ENCODE measurements at regions not wholly inside any gene's neighbourhood (a gene's known extent, or its start where the extent isn't known, plus 50 kb on each side); places are given as distances from the start of the nearest gene placed in this dataset.

GRCh38 chr6:25173951-25174474 is 105.2 kb upstream of the CARMIL1 start:
- Histone ChIP-seq H3K4me1 (ENCODE audit: control insufficient read depth in 2 of 2, insufficient read depth in 1 of 2, low read depth in 1 of 2, low read length in 2 of 2) (no peaks in the 10 kb centered on the region), H2BK5ac (ENCODE audit: low read length) (no peak overlapping the region), H3K4ac (ENCODE audit: low read length) (no peak overlapping the region), H3K27me3 (ENCODE audit: control insufficient read depth in 3 of 3, insufficient read depth in 3 of 3, low read depth in 1 of 3, low read length in 3 of 3) (peaks cover 0 to 4% (median 0%) of the 10 kb centered on the region in 3 experiments), H4K8ac (ENCODE audit: low read depth, low read length) (no peak overlapping the region), H3K9me3 (replicated peaks in 1 of 2; ENCODE audit: control insufficient read depth in 2 of 2, insufficient read depth in 1 of 2, low read depth in 1 of 2, low read length in 2 of 2) (no peaks in the 10 kb centered on the region), H4K91ac (ENCODE audit: low read depth, low read length, poor library complexity) (no peak overlapping the region), H2AK5ac (ENCODE audit: low read depth, low read length) (no peak overlapping the region), H2BK12ac (ENCODE audit: low read length) (no peak overlapping the region), H3K9ac (ENCODE audit: low read depth, low read length, poor library complexity) (no peak overlapping the region), H2AFZ (ENCODE audit: low read length) (no peak overlapping the region), H2BK15ac (ENCODE audit: low read length) (no peak overlapping the region), H2BK120ac (ENCODE audit: low read depth, low read length) (no peak overlapping the region), H3K14ac (ENCODE audit: low read length) (no peak overlapping the region), H3K36me3 (replicated peaks in 1 of 2; ENCODE audit: control insufficient read depth in 2 of 2, insufficient read depth in 2 of 2, low read length in 2 of 2) (no peaks in the 10 kb centered on the region), H3K18ac (ENCODE audit: low read length) (no peak overlapping the region), H3K4me3 (ENCODE audit: low read length in 2 of 2) (no peak overlapping the region), H3K27ac (replicated peaks; ENCODE audit: low read length) (no peak overlapping the region), H3K79me1 (ENCODE audit: low read depth, low read length) (no peaks in the 10 kb centered on the region), H3K4me2 (ENCODE audit: insufficient read depth, low read length, poor library complexity, severe bottlenecking) (no peak overlapping the region), H3K23ac (ENCODE audit: low read depth, low read length, poor library complexity) (no peak overlapping the region)
- no peak for DNase-seq (ENCODE audit: low spot score)
- no CpG with 5 or more reads among the region's 4 CpGs for WGBS, 2 donors (ENCODE audit: extremely low coverage in 2 of 2, insufficient read length in 2 of 2, insufficient replicate concordance in 1 of 2)

- H3K4me1 ChIP-seq (ENCODE audit: control insufficient read depth in 2 of 2, insufficient read depth in 1 of 2, low read depth in 1 of 2, low read length in 2 of 2) = no peaks in the 10 kb centered on the region
These were observed 104.5 kb upstream of the CARMIL1 start for GRCh38 chr6:25174678-25175077.

GRCh38 chr6:25175196-25175595 is 104.0 kb upstream of the CARMIL1 start:
- H3K79me1 ChIP-seq (ENCODE audit: low read depth, low read length) = no peaks in the 10 kb centered on the region
- no peak overlapping the region for H3K27ac ChIP-seq (replicated peaks; ENCODE audit: low read length)
- no peak overlapping the region for H3K23ac ChIP-seq (ENCODE audit: low read depth, low read length, poor library complexity)
- H3K18ac ChIP-seq (ENCODE audit: low read length) = no peak overlapping the region
- H3K4ac ChIP-seq (ENCODE audit: low read length) = no peak overlapping the region
- no peak overlapping the region for H3K4me3 ChIP-seq (ENCODE audit: low read length in 2 of 2)
- no peaks in the 10 kb centered on the region for H3K36me3 ChIP-seq (replicated peaks in 1 of 2; ENCODE audit: control insufficient read depth in 2 of 2, insufficient read depth in 2 of 2, low read length in 2 of 2)
- H3K4me2 ChIP-seq (ENCODE audit: insufficient read depth, low read length, poor library complexity, severe bottlenecking) = no peak overlapping the region
- H4K91ac ChIP-seq (ENCODE audit: low read depth, low read length, poor library complexity) = no peak overlapping the region
- DNase-seq (ENCODE audit: low spot score) = no peak
- no peaks in the 10 kb centered on the region for H3K9me3 ChIP-seq (replicated peaks in 1 of 2; ENCODE audit: control insufficient read depth in 2 of 2, insufficient read depth in 1 of 2, low read depth in 1 of 2, low read length in 2 of 2)
- no peak overlapping the region for H4K8ac ChIP-seq (ENCODE audit: low read depth, low read length)
- no peak overlapping the region for H3K9ac ChIP-seq (ENCODE audit: low read depth, low read length, poor library complexity)
- no peak overlapping the region for H3K14ac ChIP-seq (ENCODE audit: low read length)
- no peak overlapping the region for H2BK120ac ChIP-seq (ENCODE audit: low read depth, low read length)
- peaks cover 0 to 2% (median 0%) of the 10 kb centered on the region in 3 experiments for H3K27me3 ChIP-seq (ENCODE audit: control insufficient read depth in 3 of 3, insufficient read depth in 3 of 3, low read depth in 1 of 3, low read length in 3 of 3)
- no peak overlapping the region for H2BK5ac ChIP-seq (ENCODE audit: low read length)
- H2BK15ac ChIP-seq (ENCODE audit: low read length) = no peak overlapping the region
- no peaks in the 10 kb centered on the region for H3K4me1 ChIP-seq (ENCODE audit: control insufficient read depth in 2 of 2, insufficient read depth in 1 of 2, low read depth in 1 of 2, low read length in 2 of 2)
- H2BK12ac ChIP-seq (ENCODE audit: low read length) = no peak overlapping the region
- WGBS, 2 donors (ENCODE audit: extremely low coverage in 2 of 2, insufficient read length in 2 of 2, insufficient replicate concordance in 1 of 2) = no CpG with 5 or more reads among the region's 6 CpGs
- H2AFZ ChIP-seq (ENCODE audit: low read length) = no peak overlapping the region
- no peak overlapping the region for H2AK5ac ChIP-seq (ENCODE audit: low read depth, low read length)

More at GRCh38 chr6:25174678-25175077, 104.5 kb upstream of the CARMIL1 start:
- H2BK12ac ChIP-seq (ENCODE audit: low read length) = no peak overlapping the region
- H3K4ac ChIP-seq (ENCODE audit: low read length) = no peak overlapping the region
- no peak overlapping the region for H3K4me3 ChIP-seq (ENCODE audit: low read length in 2 of 2)
- no peaks in the 10 kb centered on the region for H3K36me3 ChIP-seq (replicated peaks in 1 of 2; ENCODE audit: control insufficient read depth in 2 of 2, insufficient read depth in 2 of 2, low read length in 2 of 2)
- no peaks in the 10 kb centered on the region for H3K79me1 ChIP-seq (ENCODE audit: low read depth, low read length)
- H3K18ac ChIP-seq (ENCODE audit: low read length) = no peak overlapping the region
- no peak overlapping the region for H3K9ac ChIP-seq (ENCODE audit: low read depth, low read length, poor library complexity)
- DNase-seq (ENCODE audit: low spot score) = no peak
- H4K91ac ChIP-seq (ENCODE audit: low read depth, low read length, poor library complexity) = no peak overlapping the region
- H3K27ac ChIP-seq (replicated peaks; ENCODE audit: low read length) = no peak overlapping the region
- H2BK5ac ChIP-seq (ENCODE audit: low read length) = no peak overlapping the region
- no peak overlapping the region for H3K23ac ChIP-seq (ENCODE audit: low read depth, low read length, poor library complexity)
- no peak overlapping the region for H2BK15ac ChIP-seq (ENCODE audit: low read length)
- no peak overlapping the region for H2BK120ac ChIP-seq (ENCODE audit: low read depth, low read length)
- H3K9me3 ChIP-seq (replicated peaks in 1 of 2; ENCODE audit: control insufficient read depth in 2 of 2, insufficient read depth in 1 of 2, low read depth in 1 of 2, low read length in 2 of 2) = no peaks in the 10 kb centered on the region
- no peak overlapping the region for H2AFZ ChIP-seq (ENCODE audit: low read length)
- H2AK5ac ChIP-seq (ENCODE audit: low read depth, low read length) = no peak overlapping the region
- H3K4me2 ChIP-seq (ENCODE audit: insufficient read depth, low read length, poor library complexity, severe bottlenecking) = no peak overlapping the region
- no CpG with 5 or more reads among the region's 6 CpGs for WGBS, 2 donors (ENCODE audit: extremely low coverage in 2 of 2, insufficient read length in 2 of 2, insufficient replicate concordance in 1 of 2)
- peaks cover 0 to 4% (median 0%) of the 10 kb centered on the region in 3 experiments for H3K27me3 ChIP-seq (ENCODE audit: control insufficient read depth in 3 of 3, insufficient read depth in 3 of 3, low read depth in 1 of 3, low read length in 3 of 3)
- H4K8ac ChIP-seq (ENCODE audit: low read depth, low read length) = no peak overlapping the region
- no peak overlapping the region for H3K14ac ChIP-seq (ENCODE audit: low read length)

GRCh38 chr6:25175681-25176080 is 103.5 kb upstream of the CARMIL1 start:
- Histone ChIP-seq H3K27me3 (ENCODE audit: control insufficient read depth in 3 of 3, insufficient read depth in 3 of 3, low read depth in 1 of 3, low read length in 3 of 3) (no peaks in the 10 kb centered on the region), H3K14ac (ENCODE audit: low read length) (no peak overlapping the region), H3K18ac (ENCODE audit: low read length) (no peak overlapping the region), H3K27ac (replicated peaks; ENCODE audit: low read length) (no peak overlapping the region), H2BK12ac (ENCODE audit: low read length) (no peak overlapping the region), H2BK15ac (ENCODE audit: low read length) (no peak overlapping the region), H3K4me3 (ENCODE audit: low read length in 2 of 2) (no peak overlapping the region), H3K9ac (ENCODE audit: low read depth, low read length, poor library complexity) (no peak overlapping the region), H2BK5ac (ENCODE audit: low read length) (no peak overlapping the region), H2AFZ (ENCODE audit: low read length) (no peak overlapping the region), H3K4me1 (ENCODE audit: control insufficient read depth in 2 of 2, insufficient read depth in 1 of 2, low read depth in 1 of 2, low read length in 2 of 2) (no peaks in the 10 kb centered on the region), H2AK5ac (ENCODE audit: low read depth, low read length) (no peak overlapping the region), H3K9me3 (replicated peaks in 1 of 2; ENCODE audit: control insufficient read depth in 2 of 2, insufficient read depth in 1 of 2, low read depth in 1 of 2, low read length in 2 of 2) (no peaks in the 10 kb centered on the region), H3K4me2 (ENCODE audit: insufficient read depth, low read length, poor library complexity, severe bottlenecking) (no peak overlapping the region), H2BK120ac (ENCODE audit: low read depth, low read length) (no peak overlapping the region), H3K23ac (ENCODE audit: low read depth, low read length, poor library complexity) (no peak overlapping the region), H3K79me1 (ENCODE audit: low read depth, low read length) (no peaks in the 10 kb centered on the region), H4K8ac (ENCODE audit: low read depth, low read length) (no peak overlapping the region), H4K91ac (ENCODE audit: low read depth, low read length, poor library complexity) (no peak overlapping the region), H3K4ac (ENCODE audit: low read length) (no peak overlapping the region), H3K36me3 (replicated peaks in 1 of 2; ENCODE audit: control insufficient read depth in 2 of 2, insufficient read depth in 2 of 2, low read length in 2 of 2) (no peaks in the 10 kb centered on the region)
- DNase-seq (ENCODE audit: low spot score) = no peak
- WGBS, 2 donors (ENCODE audit: extremely low coverage in 2 of 2, insufficient read length in 2 of 2, insufficient replicate concordance in 1 of 2) = no CpG with 5 or more reads among the region's 2 CpGs
